ENCODE measurements at regions not wholly inside any gene's neighbourhood (a gene's known extent, or its start where the extent isn't known, plus 50 kb on each side); places are given as distances from the start of the nearest gene placed in this dataset.

- TF ChIP-seq CTCF (IDR thresholded peaks at IDR 0.05) (no peak), EZH2phosphoT487 (IDR thresholded peaks at IDR 0.05) (no peak), EZH2 (IDR thresholded peaks at IDR 0.05) (no peak)
These were observed 249.3 kb upstream of the TGFBR2 start for GRCh38 chr3:30356866-30357753.

Data from neural progenitor cell (in vitro differentiated cells).